SK-N-SH treated with all-trans-retinoic acid at 6 μM for 48 hours (cell line): ENCODE measurements at regions not wholly inside any gene's neighbourhood (a gene's known extent, or its start where the extent isn't known, plus 50 kb on each side); places are given as distances from the start of the nearest gene placed in this dataset.

ENCODE experiments used
- ATAC-seq: fragments of 200-7000 bp; cut with Tn5 transposase; 3 replicates; pipeline ENCODE4 v1.9.1; 2020; ENCODE audit warnings: mild to moderate bottlenecking, moderate library complexity
- ARNTL ChIP-seq: fragments of 450-650 bp; formaldehyde crosslinking; IDR thresholded peaks from 2 replicates; pipeline ENCODE4 v1.5.0; 2020; ENCODE audit warnings: low read depth, mild to moderate bottlenecking, moderate library complexity, borderline replicate concordance
- CREB5 ChIP-seq: fragments of 250-450 bp; sonication (Bioruptor Pico); IDR thresholded peaks from 2 replicates; pipeline ENCODE4 v1.5.1; 2020; ENCODE audit warnings: low read depth, mild to moderate bottlenecking, moderate library complexity
- CSRNP3 ChIP-seq: fragments of 250-450 bp; sonication (Bioruptor Pico); IDR thresholded peaks from 2 replicates; pipeline ENCODE4 v1.5.1; 2021; ENCODE audit warnings: mild to moderate bottlenecking, moderate library complexity
- ESRRG ChIP-seq: fragments of 250-450 bp; sonication (Bioruptor Pico); IDR thresholded peaks from 2 replicates; pipeline ENCODE4 v1.6.1; 2021; ENCODE audit warnings: mild to moderate bottlenecking
- GLIS3 ChIP-seq: fragments of 250-450 bp; sonication (Bioruptor Pico); IDR thresholded peaks from 2 replicates; pipeline ENCODE4 v1.5.0; 2020; ENCODE audit warnings: mild to moderate bottlenecking, moderate library complexity
- OSR1 ChIP-seq: fragments of 250-450 bp; sonication (Bioruptor Pico); IDR thresholded peaks from 2 replicates; pipeline ENCODE4 v1.8.0; 2022; ENCODE audit warnings: moderate library complexity, mild to moderate bottlenecking, inconsistent platforms
- PATZ1 ChIP-seq: fragments of 250-450 bp; sonication (Bioruptor Pico); IDR thresholded peaks from 2 replicates; pipeline ENCODE4 v1.8.0; 2020; ENCODE audit warnings: mild to moderate bottlenecking, moderate library complexity, borderline replicate concordance
- POU6F1 ChIP-seq: fragments of 250-450 bp; sonication (Bioruptor Pico); IDR thresholded peaks from 2 replicates; pipeline ENCODE4 v1.8.0; 2021; ENCODE audit warnings: low read depth, mild to moderate bottlenecking, moderate library complexity, borderline replicate concordance
- PPARA ChIP-seq: fragments of 250-450 bp; sonication (Bioruptor Pico); IDR thresholded peaks from 2 replicates; pipeline ENCODE4 v1.5.0; 2020; ENCODE audit warnings: mild to moderate bottlenecking, borderline replicate concordance
- SNAI2 ChIP-seq: fragments of 250-450 bp; sonication (Bioruptor Pico); IDR thresholded peaks from 2 replicates; pipeline ENCODE4 v1.5.0; 2020; ENCODE audit warnings: mild to moderate bottlenecking, moderate library complexity
- TCF4 ChIP-seq: fragments of 250-450 bp; sonication (Bioruptor Pico); IDR thresholded peaks from 2 replicates; pipeline ENCODE4 v1.8.0; 2021; ENCODE audit warnings: mild to moderate bottlenecking, moderate library complexity, borderline replicate concordance
- TOX ChIP-seq: fragments of 250-450 bp; sonication (Bioruptor Pico); IDR thresholded peaks from 2 replicates; pipeline ENCODE4 v1.8.0; 2021; ENCODE audit warnings: mild to moderate bottlenecking, moderate library complexity, borderline replicate concordance
- ZC3H10 ChIP-seq: fragments of 250-450 bp; sonication (Bioruptor Pico); IDR thresholded peaks from 2 replicates; pipeline ENCODE4 v1.5.1; 2021; ENCODE audit warnings: mild to moderate bottlenecking, moderate library complexity
- ZFP3 ChIP-seq: fragments of 250-450 bp; sonication (Bioruptor Pico); IDR thresholded peaks from 2 replicates; pipeline ENCODE4 v1.5.0; 2020; ENCODE audit warnings: mild to moderate bottlenecking, moderate library complexity
- ZNF565 ChIP-seq: fragments of 450-650 bp; formaldehyde crosslinking; conservative IDR thresholded peaks from 2 replicates; pipeline ENCODE4 v1.5.0; 2020; ENCODE audit warnings: low read depth, mild to moderate bottlenecking, moderate library complexity
- ZNF70 ChIP-seq: fragments of 450-650 bp; formaldehyde crosslinking; IDR thresholded peaks from 2 replicates; pipeline ENCODE4 v1.5.0; 2020; ENCODE audit warnings: mild to moderate bottlenecking, moderate library complexity
- ZNF8 ChIP-seq: fragments of 450-650 bp; formaldehyde crosslinking; IDR thresholded peaks from 2 replicates; pipeline ENCODE4 v1.5.0; 2020; ENCODE audit warnings: mild to moderate bottlenecking, moderate library complexity

GRCh38 chr11:69905611-69906452 is 86.6 kb upstream of the FGF3 start:
- ATAC-seq, result no peak; the same call in 2 of the 3 replicates
- no peak for TF ChIP-seq ZNF565 (CRISPR knock-in tag)
- TF ChIP-seq TOX (CRISPR knock-in tag), result no peak
- TF ChIP-seq PPARA (CRISPR knock-in tag), result 0 out of 2 replicates have a peak, but pooled peaks have one; percentile 20
- TF ChIP-seq ARNTL (CRISPR knock-in tag), result no peak
- peak; percentile 74; the same call in 1 of the 2 replicates for TF ChIP-seq TCF4 (CRISPR knock-in tag)
- no peak for TF ChIP-seq OSR1 (CRISPR knock-in tag)

GRCh38 chr11:69906453-69906907 is 87.3 kb upstream of the FGF3 start:
- no peak for ATAC-seq
- TF ChIP-seq OSR1 (CRISPR knock-in tag), result no peak
- no peak for TF ChIP-seq ZC3H10 (CRISPR knock-in tag)
- no peak for TF ChIP-seq ZFP3 (CRISPR knock-in tag)
- TF ChIP-seq GLIS3 (CRISPR knock-in tag), result no peak
- TF ChIP-seq TCF4 (CRISPR knock-in tag), result no peak
- no peak for TF ChIP-seq CSRNP3 (CRISPR knock-in tag)
- no peak for TF ChIP-seq ZNF565 (CRISPR knock-in tag)
- no peak for TF ChIP-seq PPARA (CRISPR knock-in tag)
- TF ChIP-seq PATZ1 (CRISPR knock-in tag), result no peak
- no peak for TF ChIP-seq TOX (CRISPR knock-in tag)

GRCh38 chr11:69907611-69908010 is 88.4 kb upstream of the FGF3 start:
- TF ChIP-seq GLIS3 (CRISPR knock-in tag), result no peak
- TF ChIP-seq CREB5, result no peak
- no peak for TF ChIP-seq ZFP3 (CRISPR knock-in tag)
- no peak for TF ChIP-seq POU6F1 (CRISPR knock-in tag)
- no peak for TF ChIP-seq TOX (CRISPR knock-in tag)
- no peak for TF ChIP-seq ARNTL (CRISPR knock-in tag)
- no peak for TF ChIP-seq SNAI2 (CRISPR knock-in tag)
- TF ChIP-seq ESRRG (CRISPR knock-in tag), result no peak

GRCh38 chr11:69908511-69909220 is 89.5 kb upstream of the FGF3 start:
- no peak for TF ChIP-seq TCF4 (CRISPR knock-in tag)
- TF ChIP-seq ZNF70 (CRISPR knock-in tag), result no peak
- no peak for TF ChIP-seq ZFP3 (CRISPR knock-in tag)
- TF ChIP-seq PATZ1 (CRISPR knock-in tag), result no peak
- TF ChIP-seq CREB5, result no peak
- TF ChIP-seq ZNF8 (CRISPR knock-in tag), result no peak
- no peak for ATAC-seq

More at GRCh38 chr11:69907611-69908010, 88.4 kb upstream of the FGF3 start:
- ATAC-seq, result no peak
